ENCODE measurements at regions not wholly inside any gene's neighbourhood (a gene's known extent, or its start where the extent isn't known, plus 50 kb on each side); places are given as distances from the start of the nearest gene placed in this dataset.
"Not testable (repeated sequence)": the region's sequence is repeated elsewhere in the genome, so short reads cannot be mapped to it uniquely, and the experiment has no call there.

DNA sequence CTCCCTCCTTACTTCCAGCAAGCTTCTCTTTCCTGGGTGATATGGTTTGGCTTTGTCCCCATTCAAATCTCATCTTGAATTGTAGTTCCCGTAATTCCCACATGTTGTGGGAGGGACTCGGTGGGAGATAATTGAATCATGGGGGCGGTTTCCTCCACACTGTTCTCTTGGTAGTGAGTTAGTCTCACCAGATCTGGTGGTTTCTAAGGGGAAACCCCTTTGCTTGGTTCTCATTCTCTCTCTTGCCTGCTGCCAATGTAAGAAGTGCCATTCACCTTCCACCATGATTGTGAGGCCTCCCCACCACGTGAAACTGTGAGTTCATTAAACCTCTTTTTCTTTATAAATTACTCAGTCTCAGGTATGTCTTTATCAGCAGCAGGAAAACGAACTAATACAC is 271.8 kb downstream of the C12orf75 start:
- not testable (repeated sequence) for TF ChIP-seq CTCF, POLR2A (IDR thresholded peaks at IDR 0.05)

Measured in ovary (tissue), 3 donors.